Fibroblast of mammary gland (primary cell): ENCODE measurements at regions not wholly inside any gene's neighbourhood (a gene's known extent, or its start where the extent isn't known, plus 50 kb on each side); places are given as distances from the start of the nearest gene placed in this dataset.
A peak's percentile ranks its signal among the peaks of the same experiment; 100 is the strongest.
"Not testable (repeated sequence)": the region's sequence is repeated elsewhere in the genome, so short reads cannot be mapped to it uniquely, and the experiment has no call there.

Experiments
- DNase-seq: peaks from one replicate; pipeline ENCODE4 v3.0.0-alpha.2; 2010; ENCODE audit warnings: low read depth
- H3K4me3 ChIP-seq: 2 replicates; pipeline ENCODE4 v1.5.1; 2011; ENCODE audit warnings: low read depth, mild to moderate bottlenecking, low read length, moderate library complexity; ENCODE audit not compliant: control insufficient read depth
- CTCF ChIP-seq: conservative IDR thresholded peaks from 2 replicates; pipeline ENCODE4 v1.5.1; 2011; ENCODE audit warnings: low read depth, low read length, inconsistent platforms; ENCODE audit not compliant: control insufficient read depth, insufficient read depth

DNA sequence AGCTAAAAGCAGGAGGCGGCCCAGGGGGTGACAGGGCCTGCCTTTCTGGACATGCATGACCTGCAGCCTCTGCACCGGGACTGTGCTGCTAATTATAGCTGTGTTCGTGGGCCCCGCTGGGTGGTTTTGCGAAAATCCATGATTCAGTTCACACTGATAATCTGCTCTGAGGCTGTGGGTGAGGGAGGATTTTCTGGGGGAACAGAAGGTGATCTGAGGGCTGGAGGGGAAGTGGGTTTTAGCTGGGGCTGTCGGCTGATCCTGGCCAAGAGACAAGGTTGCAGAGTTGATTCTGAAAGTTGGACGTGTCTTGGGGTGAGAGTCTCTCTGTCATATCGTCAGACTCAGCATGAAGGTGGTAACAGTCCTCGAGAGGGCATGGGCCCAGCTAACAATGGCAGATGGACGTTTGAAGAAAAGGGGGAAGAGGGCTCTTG lies 187.5 kb upstream of the ZNF469 start:
- no peak for DNase-seq
- TF ChIP-seq CTCF: no peak
- H3K4me3 ChIP-seq: no peak overlapping the region

- DNase-seq: no peak
- no peak overlapping the region for H3K4me3 ChIP-seq
- TF ChIP-seq CTCF: no peak
Measured at GRCh38 chr16:88195911-88196465, 186.8 kb upstream of the ZNF469 start.

DNA sequence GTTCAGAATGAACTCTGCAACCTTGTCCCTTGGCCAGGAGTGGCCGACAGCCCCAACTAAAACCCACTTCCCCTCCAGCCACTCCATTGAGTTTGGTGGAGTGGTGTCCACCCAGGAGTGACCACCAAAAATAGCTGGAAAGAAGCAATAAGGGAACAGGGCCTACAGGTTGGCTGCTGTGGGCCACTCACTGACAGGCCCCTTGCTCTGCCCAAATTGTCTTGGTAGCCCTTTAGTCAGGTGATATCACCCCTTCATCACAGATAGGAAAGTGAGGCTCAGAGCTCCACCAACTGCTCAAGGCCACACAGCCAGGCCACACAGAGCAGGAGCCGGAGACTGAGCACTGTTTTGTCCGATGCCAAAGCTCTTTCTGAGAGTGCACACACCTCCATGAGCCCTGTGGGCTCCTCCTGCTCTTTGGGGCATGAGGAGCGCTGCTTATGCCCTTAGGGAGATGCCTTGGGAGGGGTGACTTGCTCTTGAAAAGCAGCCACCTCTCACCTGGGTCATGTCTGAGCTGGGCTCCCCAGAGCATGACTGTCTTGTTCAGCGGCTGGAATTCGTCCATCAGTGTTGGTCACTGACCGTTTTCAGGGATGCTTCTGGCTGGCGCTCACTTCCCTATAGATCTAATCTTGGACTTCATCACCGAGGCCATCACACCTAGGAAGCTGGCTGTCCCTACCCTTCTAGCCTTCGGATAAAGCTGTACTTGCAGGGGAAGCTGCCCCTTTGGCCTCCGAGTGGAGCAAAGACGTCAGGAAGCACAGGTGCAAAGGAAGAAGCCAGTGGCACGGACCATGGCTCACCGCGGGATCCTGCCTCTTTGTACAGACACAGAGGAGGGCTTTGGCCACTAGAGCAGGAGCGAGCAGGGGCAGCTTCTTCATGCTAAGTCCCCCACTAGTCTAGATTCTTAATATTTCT lies 186.0 kb upstream of the ZNF469 start:
- TF ChIP-seq CTCF: no peak
- H3K4me3 ChIP-seq: no peak overlapping the region
- DNase-seq: no peak

GRCh38 chr16:88197481-88198456 lies 185.0 kb upstream of the ZNF469 start:
- no peak for DNase-seq
- no peak for TF ChIP-seq CTCF
- no peak overlapping the region for H3K4me3 ChIP-seq

DNA sequence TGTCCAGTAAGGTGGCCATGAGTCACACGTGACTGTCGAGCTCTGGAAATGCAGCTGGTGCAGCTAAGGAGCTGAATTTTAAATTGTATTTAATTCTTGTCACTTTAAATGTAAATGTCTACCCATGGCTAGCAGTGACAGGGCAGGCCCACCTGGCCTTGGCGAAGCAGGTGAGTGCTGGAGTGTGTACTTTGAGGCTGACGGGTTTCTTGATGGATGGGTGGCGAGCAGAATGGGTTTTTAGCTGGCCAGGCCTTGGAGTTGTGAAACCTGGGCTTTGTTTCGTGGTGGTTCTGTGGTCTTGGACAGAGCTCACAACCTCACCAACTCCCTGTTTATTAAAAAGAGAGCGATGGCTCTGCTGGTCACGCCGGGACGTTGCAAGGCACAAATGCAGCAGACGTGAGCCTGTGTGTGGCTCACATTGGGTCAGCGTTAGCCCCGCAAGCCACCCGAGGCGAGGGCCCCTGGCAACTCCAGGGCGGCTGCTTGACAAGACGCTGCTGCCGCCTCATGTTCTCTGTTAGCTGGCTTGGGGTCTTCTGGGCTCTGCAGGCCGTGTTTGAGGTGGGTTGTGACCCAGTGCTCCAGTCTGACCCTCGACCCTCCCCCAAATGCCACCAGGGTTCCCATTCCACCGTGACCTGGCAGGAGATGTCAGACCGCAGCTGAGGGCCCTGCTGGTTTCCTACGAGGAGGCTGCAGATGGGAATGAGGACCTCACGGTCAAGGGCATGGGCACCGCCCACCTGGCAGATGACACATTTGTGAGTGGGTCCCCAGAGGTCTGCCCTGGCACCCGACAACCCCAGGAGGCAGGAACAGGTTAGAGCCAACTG lies 184.1 kb upstream of the ZNF469 start:
- not testable (repeated sequence) for DNase-seq, H3K4me3 ChIP-seq

DNA sequence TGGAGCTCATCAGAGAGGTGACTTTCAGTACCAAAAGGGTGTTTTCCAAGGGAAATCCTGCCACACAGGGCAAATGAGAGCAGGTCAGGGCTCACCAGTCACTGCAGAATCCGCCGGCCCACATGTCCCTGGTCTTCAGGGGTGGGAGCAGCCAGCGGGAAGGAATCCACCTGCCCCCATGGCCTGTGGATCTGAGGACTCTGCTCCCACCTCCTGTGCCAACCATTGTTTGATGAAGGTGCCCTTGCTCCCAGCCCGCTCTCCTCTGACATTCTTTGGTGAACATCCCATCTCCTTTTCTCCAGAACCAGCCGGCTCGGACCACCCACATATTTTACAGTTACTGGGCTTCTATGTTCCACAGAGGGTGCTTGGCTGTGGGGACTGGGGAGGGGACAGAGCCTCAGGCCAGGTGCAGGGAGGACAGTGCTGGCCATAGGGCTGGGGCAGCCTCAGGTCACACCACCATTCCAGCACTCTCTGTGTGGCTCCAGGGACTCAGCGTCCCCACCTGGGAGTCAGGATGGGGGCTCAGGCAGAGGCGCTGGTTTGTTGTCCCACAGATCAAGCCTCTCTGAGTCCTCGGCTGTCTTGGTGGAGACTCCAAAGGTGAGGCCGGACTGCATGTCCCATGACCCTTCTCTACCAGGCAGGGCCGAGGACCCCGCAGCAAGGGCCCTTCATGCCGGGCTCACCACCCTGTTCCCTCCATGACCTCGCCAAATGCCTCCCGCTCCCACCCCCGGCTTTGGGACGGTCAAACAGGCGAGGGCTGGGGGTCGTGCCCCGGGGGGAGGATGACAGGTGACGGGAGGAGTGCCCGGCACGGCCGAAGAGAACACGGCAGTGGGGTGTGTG lies 183.2 kb upstream of the ZNF469 start:
- not testable (repeated sequence) for DNase-seq, H3K4me3 ChIP-seq

DNA sequence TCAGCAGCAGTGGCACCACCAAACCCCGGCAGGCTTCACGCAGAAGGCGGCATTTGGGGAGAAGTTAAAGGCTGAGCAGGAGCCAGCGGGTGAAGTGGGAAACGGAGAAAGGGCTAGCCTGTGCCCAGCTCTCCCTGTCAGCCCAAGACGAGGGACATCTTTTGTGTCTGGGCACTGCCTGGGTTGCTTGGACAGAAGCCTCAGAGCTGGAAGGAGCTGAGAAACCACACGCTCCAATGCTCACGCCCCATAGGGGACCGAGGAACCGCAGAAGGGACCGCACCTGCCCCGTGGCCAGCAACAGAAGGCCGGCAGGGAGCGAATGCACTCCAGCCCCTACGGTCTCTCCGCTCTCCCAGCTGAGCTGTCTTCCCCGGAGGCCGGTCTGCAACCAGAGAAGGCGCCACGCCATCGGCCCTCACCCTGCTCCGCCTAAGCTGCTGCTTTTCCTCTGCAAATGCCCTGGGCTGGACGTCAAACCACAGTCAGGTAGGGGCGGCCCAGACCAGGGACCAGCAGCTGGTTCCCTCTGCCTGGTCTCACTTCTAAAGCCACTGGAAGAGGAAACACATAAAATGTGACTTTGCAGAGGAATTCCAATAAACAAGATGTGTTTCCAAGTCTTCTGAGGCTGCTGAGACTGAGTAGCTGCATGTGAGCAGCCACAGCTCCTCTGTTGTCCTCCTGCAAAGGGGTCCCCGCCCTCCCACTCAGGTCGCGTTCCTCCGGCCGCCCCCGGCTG lies 182.4 kb upstream of the ZNF469 start:
- DNase-seq: peak; percentile 14
- H3K4me3 ChIP-seq: not testable (repeated sequence)
